Spleen (tissue), 7 donors: ENCODE measurements at regions not wholly inside any gene's neighbourhood (a gene's known extent, or its start where the extent isn't known, plus 50 kb on each side); places are given as distances from the start of the nearest gene placed in this dataset.

Source experiments
- CTCF ChIP-seq, 11 experiments: fragments of 200-600 bp in 7 of 11; fragments of 450-650 bp in 4 of 11; sonication (generic) in 4 of 11; IDR thresholded peaks in 8 of 11; conservative IDR thresholded peaks in 3 of 11; 1 replicate in 7 of 11; 2 replicates in 4 of 11; pipeline versions ENCODE4 v1.4.0 to v1.8.0; 2016 to 2021; ENCODE audit warnings: antibody characterized with exemption in 11 of 11, inconsistent platforms in 4 of 11, mild to moderate bottlenecking in 1 of 11
- POLR2A ChIP-seq, 3 donors: fragments of 450-650 bp; IDR thresholded peaks; one replicate each; pipeline ENCODE4 v1.5.1; 2017; ENCODE audit warnings: antibody characterized with exemption in 3 of 3, mild to moderate bottlenecking in 1 of 3
- donor health status: DM: no; HTN: no; CAD: no; lungs with moderate emphysema.
- donor health status: DM: no; HTN: no; CAD: no.
- donor health status: DM: no; HTN: no; CAD: no.

GRCh38 chr11:121889186-121889585 is 226.8 kb downstream of the BLID start:
- TF ChIP-seq POLR2A (IDR thresholded peaks at IDR 0.05) (no peak), CTCF (IDR thresholded peaks at IDR 0.05 in 8 of 11, conservative IDR thresholded peaks at IDR 0.05 in 3 of 11) (no peak)
